H1 (cell line): ENCODE measurements at regions not wholly inside any gene's neighbourhood (a gene's known extent, or its start where the extent isn't known, plus 50 kb on each side); places are given as distances from the start of the nearest gene placed in this dataset.

ENCODE experiments used
- ASH2L ChIP-seq: fragments of 200-600, 300-600 bp; sonication (generic); IDR thresholded peaks from one replicate; pipeline ENCODE4 v1.7.1; 2017; ENCODE audit warnings: low read length
- CBX8 ChIP-seq: fragments of 300-800, 300-1000 bp; sonication (generic); IDR thresholded peaks from 2 replicates; pipeline ENCODE4 v1.7.1; 2016; ENCODE audit warnings: low read depth, low read length, borderline replicate concordance
- CHD2 ChIP-seq: IDR thresholded peaks from 2 replicates; pipeline ENCODE4 v1.6.1; 2012; ENCODE audit warnings: low read length, improper control_type of control experiment
- CREB1 ChIP-seq: IDR thresholded peaks from 2 replicates; pipeline ENCODE4 v1.6.1; 2012; ENCODE audit warnings: inconsistent platforms
- JUND ChIP-seq: IDR thresholded peaks from 2 replicates; pipeline ENCODE4 v1.6.1; 2011; ENCODE audit warnings: mild to moderate bottlenecking, improper control_type of control experiment, low read length
- KDM4A ChIP-seq: IDR thresholded peaks from one replicate; pipeline ENCODE4 v1.7.1; 2012; ENCODE audit warnings: low read depth, mild to moderate bottlenecking, moderate library complexity, low read length, inconsistent platforms; ENCODE audit not compliant: severe bottlenecking
- KDM5A ChIP-seq: fragments of 200-600 bp; IDR thresholded peaks from 2 replicates; pipeline ENCODE4 v1.7.1; 2012; ENCODE audit warnings: mild to moderate bottlenecking, low read length, inconsistent platforms, mixed read lengths
- MAX ChIP-seq: IDR thresholded peaks from 2 replicates; pipeline ENCODE4 v1.6.1; 2012; ENCODE audit warnings: inconsistent platforms
- NRF1 ChIP-seq: IDR thresholded peaks from 2 replicates; pipeline ENCODE4 v1.6.1; 2011; ENCODE audit warnings: mild to moderate bottlenecking, low read depth, low read length, improper control_type of control experiment
- POU5F1 ChIP-seq: IDR thresholded peaks from 2 replicates; pipeline ENCODE4 v1.6.1; 2011; ENCODE audit warnings: low read depth, mild to moderate bottlenecking, low read length, moderate library complexity
- RAD21 ChIP-seq, 2 experiments: IDR thresholded peaks in 1 of 2; conservative IDR thresholded peaks in 1 of 2; 2 replicates each; pipeline ENCODE4 v1.6.1; 2011; ENCODE audit warnings: low read depth in 2 of 2, low read length in 2 of 2, improper control_type of control experiment in 1 of 2, inconsistent platforms in 1 of 2, mild to moderate bottlenecking in 1 of 2, moderate library complexity in 1 of 2
- RFX5 ChIP-seq: IDR thresholded peaks from 2 replicates; pipeline ENCODE4 v1.6.1; 2011; ENCODE audit warnings: low read depth, low read length, improper control_type of control experiment, borderline replicate concordance
- SP4 ChIP-seq: IDR thresholded peaks from 2 replicates; pipeline ENCODE4 v1.6.1; 2012; ENCODE audit warnings: low read length, inconsistent platforms
- SUZ12 ChIP-seq: fragments of 200-600 bp; sonication (generic); IDR thresholded peaks from 2 replicates; pipeline ENCODE4 v1.6.1; 2012; ENCODE audit warnings: mild to moderate bottlenecking, inconsistent platforms, low read length, moderate library complexity, mixed read lengths
- TEAD4 ChIP-seq: IDR thresholded peaks from 2 replicates; pipeline ENCODE4 v1.6.1; 2012; ENCODE audit warnings: low read depth, low read length, inconsistent platforms, mixed read lengths
- YY1 ChIP-seq: IDR thresholded peaks from 2 replicates; pipeline ENCODE4 v1.6.1; 2011; ENCODE audit warnings: low read depth, mild to moderate bottlenecking, low read length

DNA sequence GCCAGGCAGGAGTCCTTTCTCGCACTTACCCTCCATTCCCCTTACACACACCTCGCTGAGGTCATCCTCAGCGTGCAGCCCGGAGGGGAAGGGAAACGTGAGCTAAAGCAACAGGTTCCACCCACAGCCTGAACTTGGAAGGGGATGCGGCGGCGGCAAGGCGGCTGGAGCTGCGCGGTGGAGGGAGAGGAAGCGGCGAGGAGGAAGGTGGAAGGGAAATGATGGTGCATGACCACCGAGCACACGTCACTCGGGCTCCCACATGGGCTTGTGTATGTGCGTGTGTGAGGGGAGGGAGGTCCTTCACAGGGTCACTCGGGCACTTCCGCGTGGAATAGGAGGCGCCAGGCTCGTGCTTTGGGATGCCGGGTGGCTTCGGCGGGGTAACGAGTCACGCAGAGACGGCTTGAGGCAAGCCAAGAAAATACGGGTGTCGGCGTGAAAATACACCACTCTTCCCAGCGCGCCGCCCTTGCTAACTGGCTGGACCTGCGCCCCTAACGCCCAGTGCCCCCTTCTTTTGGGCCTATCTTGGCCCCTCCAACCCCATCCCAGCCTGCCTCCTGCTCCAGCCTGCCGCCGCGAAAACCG is 225.5 kb upstream of the IL12A start (continued):
- TF ChIP-seq JUND, result peak; percentile 44; the same call in 1 of the 2 replicates
- TF ChIP-seq NRF1, result no peak
- TF ChIP-seq MAX, result peak; percentile 50; the same call in 1 of the 2 replicates
- TF ChIP-seq SUZ12, result peak; percentile 26; the same call in 1 of the 2 replicates
- TF ChIP-seq YY1, result no peak
- no peak for TF ChIP-seq CBX8
- TF ChIP-seq CREB1, result peak; percentile 28
- TF ChIP-seq TEAD4, result no peak
- TF ChIP-seq KDM4A, result peak; percentile 99
- TF ChIP-seq RFX5, result no peak
- no peak for TF ChIP-seq POU5F1
- peak; percentile 78 for TF ChIP-seq ASH2L
- 0 out of 2 replicates have a peak, but pooled peaks have one; percentile 33 for TF ChIP-seq SP4
- no peak for TF ChIP-seq RAD21 (IDR thresholded peaks at IDR 0.05 in 1 of 2, conservative IDR thresholded peaks at IDR 0.05 in 1 of 2; ENCODE audit: low read depth in 2 of 2, low read length in 2 of 2)
- no peak for TF ChIP-seq KDM5A
- TF ChIP-seq CHD2, result no peak
